IPS DF 4.7 (cell line): ENCODE measurements at regions not wholly inside any gene's neighbourhood (a gene's known extent, or its start where the extent isn't known, plus 50 kb on each side); places are given as distances from the start of the nearest gene placed in this dataset.
A peak's percentile ranks its signal among the peaks of the same experiment; 100 is the strongest.

Experiments used
- DNase-seq: peaks from one replicate; pipeline ENCODE4 v3.0.0-alpha.2; 2013; ENCODE audit warnings: low spot score; ENCODE audit errors: extremely low read depth

DNA sequence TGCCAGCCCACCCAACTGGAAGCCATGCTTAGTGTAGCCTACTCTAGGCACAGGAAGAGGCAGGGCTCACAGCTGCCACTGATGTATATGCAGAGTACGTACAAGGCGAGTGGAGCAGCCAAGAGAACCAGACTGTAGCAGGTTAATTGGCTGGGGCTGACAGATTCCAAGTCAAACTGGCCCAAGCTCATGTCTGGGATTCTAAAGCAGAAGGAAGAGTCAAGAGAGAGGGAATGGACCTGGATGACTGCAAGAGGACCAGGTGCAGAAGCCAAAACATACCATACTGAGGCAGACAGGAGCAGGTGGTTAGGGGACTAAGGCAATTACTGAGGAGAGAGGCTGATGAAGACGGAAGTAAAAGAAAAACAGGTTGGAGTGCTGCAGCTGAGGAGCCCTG, 51.3 kb upstream of the LRRN2 start:
- no peak for DNase-seq

DNA sequence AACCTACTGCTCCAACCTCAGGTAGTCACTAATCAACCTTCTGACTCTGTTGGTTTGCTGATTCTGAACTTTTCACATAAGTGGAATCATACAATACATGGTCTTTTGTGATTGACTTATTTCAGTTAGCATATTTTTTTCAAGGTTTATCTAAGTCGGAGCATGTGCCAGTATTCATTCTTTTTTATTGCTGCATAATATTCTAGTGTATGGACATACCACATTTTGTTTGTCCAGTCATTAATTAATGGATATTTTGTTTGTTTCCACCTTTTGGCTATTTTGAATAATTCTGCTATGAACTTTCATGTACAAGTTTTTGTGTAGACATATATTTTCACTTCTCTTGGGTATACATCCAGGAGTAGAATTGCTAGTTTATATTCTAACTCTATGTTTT, 53.0 kb upstream of the LRRN2 start:
- DNase-seq: no peak

DNA sequence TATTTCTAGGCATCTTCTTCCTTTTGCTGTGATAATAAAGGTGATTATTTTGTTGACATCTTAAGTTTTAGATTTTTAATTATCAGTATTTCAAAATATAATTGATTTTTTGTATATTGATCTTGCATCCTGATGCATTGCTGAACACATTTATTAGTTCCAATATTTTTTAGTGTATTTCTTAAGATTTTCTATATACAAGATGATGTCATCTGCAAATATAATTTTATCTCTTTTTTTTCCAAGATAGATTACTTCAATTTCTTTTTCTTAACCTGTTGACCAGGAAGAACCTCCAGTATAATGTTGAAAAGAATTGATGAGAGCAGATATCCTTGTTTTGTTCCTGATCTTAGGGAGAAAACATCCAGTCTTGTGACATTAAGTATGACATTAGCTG, 54.8 kb upstream of the LRRN2 start:
- DNase-seq: no peak

DNA sequence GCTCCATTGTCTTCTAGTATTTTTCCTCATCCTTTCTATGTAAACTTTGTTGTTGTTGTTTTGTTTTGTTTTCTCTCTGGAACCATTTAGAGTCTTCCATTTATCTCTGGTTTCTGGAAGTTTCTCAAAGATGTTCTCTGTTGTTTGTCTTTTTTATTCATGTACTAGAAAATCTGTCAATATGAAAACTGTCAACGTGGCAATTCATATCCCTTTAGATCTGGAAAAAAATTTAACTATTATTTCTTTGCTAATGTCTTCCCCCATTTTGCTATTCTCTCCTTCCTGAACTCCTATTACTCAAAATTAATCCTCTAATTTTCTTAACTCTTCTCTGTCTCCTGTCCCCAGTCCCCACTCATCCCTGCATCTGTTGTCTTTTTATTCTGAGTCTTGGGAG, 55.9 kb upstream of the LRRN2 start:
- DNase-seq: no peak

DNA sequence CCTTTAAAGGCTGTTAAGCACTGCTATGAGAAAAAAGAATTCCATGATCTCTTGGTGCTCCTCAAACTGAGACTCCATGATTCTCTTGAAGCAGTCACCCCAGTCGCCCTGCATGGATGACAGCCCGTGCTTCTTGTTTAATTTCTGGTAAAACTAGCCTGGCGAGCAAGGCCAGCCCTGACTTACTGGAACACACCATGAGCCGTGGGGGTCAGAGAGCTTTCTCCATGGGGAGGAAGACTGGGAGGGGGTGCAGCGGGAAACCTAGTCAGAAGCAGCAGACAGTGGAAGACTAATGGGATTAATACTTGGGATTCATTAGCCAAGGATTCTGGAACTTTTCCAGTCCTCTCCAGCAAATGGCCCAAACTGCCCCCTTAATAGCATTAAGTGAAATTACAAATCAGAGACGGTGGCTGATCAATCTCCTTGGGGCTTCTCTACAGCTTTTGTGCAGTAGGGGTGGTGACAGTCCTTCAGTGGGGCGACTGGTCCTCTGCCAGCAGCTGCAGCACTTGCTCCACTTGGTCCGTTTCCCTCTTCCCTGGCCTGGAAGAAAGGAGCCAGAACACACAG, 57.2 kb upstream of the LRRN2 start:
- no peak for DNase-seq

DNA sequence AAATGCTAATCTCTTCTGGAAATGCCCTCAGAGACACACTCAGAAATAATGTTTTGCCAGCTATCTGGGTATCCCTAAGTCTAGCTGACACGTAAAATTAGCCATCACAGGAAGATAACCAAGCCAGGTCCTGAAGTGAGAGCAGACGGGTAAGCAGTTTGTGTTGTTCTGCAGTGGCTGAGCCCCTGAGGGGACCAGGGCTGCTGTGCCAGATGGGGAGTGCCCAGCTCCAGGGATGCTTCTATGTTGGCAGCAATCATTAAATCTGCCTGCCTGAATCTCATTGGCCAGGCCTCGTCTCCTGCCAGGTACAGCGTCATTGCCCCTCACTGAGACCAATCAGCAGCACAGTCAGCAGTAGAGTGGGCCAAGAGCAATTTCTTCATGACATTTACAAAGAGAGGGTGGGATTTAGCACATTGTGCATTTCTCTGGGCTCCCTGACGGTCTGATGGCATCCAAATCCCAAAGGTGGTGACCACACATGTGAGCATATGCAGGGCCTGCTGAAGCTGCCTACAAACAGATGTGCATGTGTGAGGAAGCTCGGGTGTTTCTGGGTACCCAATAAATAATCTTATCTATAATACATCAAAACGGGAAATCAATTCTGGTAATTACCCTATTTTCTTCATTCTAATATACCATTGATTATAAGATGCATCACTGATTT, 58.7 kb upstream of the LRRN2 start:
- DNase-seq: no peak

DNA sequence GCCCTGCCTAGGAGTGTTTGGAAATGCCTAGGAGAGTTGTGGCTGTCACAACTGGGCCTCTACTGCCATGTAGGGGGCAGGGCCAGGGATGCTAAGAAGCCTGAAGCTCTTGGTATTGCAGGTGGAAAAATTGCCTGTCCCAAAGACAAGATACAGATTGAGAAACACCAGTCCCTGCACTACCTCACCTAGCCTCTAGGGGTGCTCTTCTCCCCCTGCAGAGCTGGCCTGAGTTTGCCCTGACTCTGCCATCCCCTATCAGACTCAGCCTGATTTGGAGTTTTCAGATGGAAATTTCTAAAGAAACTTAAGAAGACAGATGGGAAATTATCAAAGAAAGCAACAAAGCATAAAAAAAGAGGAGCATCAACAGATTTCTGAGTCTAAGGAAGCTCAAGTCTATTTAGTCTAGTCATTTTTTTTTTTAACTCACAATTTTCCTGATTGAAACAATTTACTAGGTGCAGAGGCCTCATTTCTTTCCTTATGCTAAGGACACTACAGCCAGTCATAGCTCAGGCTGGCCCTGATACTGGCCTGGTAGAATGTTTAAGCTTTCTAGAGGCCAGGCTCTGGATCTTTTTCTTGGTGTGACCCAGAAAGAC, 61.4 kb upstream of the LRRN2 start:
- peak; percentile 60 for DNase-seq

DNA sequence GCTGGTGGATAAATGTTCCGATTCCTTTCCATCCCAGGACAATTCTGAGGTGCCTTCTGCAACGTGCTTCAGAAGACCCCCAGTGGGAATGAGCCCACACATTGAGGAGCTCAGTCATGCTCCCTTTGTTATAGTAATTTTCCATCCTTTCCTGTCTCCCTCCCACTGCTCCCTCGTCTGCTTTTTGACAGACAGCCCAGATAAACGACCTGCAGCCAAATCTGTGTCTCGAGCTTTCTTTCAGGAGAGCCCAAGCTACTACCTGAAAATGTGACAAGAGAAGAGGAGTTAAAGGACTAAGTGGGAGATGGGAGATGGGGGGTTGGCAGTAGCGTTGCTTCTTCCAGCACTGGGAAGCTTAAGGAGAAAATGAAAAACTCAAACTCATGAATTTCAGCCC, 65.9 kb upstream of the LRRN2 start:
- no peak for DNase-seq

DNA sequence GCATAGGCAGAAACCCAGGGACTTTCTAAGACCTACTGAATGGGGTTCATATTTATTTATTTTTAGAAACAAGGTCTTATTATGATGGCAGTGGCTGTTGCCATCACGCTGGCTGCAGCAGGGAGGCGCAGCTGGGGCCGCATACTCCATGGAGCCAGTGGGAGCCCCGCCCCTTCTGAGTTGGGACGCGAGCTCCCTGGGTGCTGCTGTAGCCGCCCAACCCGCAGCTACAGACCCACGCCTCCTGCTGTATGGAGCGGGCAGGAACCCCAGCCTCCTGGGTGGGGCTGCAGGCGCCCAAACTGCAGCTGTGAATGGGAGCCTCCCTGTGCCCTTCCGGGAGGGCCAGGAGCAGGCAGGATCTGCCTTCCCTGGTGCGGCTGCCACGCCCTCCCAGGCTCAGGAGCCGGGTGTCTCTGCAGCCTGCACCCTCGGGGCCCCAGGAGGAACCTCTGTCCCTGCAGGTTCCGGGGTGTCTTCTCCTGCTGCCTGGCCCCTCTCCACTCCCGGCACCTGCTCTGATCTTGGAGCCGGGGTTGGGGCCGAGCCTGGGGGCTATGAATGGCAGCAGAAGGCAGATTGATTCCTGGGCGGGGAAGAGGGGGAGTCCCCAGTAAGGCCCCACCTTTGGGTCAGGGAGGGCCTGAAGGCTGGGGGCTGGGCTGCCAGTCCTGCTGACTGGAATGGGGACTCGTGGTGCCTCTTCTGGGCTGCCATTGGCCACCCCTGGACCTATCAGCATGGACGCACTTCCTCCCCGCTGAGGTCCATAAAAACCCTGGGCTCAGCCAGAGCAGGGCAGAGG, 66.5 kb upstream of the LRRN2 start:
- DNase-seq: no peak

DNA sequence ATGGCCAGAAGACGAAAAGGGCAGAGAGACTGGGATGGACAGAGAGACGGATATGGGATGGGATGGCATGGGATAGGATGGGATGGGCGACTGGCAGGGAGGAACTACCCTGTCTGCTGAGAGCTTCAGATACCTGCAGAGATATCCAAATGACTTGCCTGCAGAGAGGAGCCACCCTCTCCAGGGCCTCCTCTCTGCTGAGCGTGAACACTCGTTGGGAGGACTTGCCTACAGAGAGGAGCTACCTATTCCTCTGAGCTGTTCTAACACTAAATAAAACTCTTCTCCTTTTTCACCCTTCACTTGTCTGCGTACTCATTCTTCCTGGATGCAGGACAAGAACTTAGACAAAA, 67.1 kb upstream of the LRRN2 start:
- no peak for DNase-seq

DNA sequence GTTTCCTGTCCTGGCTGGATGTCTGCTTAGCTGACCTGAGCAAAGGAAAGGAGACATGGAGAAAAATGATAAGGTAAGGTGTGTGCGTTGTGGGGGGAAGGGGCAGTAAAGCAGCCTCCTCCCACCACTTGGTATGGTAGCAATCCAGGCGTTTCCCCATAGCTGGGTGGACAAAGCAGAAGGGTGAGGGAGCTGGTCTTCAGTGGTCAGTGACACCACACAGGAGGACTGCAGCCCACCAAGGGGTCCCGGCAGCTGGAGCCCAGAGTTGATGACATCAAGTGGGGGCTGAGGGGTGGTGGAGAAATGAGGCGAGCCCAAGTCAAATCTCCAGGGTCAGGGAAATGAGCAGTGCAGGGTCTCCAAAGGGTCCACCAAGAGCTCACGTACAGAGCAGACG, 69.3 kb upstream of the LRRN2 start:
- DNase-seq: no peak

DNA sequence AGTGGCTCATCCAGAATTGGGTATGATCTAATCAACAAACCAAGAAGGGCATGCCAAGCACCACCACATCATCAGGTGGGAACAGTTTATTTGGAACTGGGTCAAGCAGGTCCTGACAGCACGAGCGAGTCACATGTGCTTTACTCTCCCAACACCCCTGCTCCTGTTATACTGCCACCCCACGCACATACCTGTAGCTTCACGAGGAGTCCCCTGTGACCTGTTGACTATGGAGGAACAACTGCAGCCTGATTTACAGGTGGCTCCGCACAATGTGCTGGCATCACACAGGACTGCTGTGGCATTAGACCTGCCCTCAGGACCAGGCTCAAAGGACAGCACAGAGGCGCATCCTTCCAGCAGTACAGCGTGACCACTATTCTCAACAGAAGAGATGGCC, 70.8 kb upstream of the LRRN2 start:
- no peak for DNase-seq

DNA sequence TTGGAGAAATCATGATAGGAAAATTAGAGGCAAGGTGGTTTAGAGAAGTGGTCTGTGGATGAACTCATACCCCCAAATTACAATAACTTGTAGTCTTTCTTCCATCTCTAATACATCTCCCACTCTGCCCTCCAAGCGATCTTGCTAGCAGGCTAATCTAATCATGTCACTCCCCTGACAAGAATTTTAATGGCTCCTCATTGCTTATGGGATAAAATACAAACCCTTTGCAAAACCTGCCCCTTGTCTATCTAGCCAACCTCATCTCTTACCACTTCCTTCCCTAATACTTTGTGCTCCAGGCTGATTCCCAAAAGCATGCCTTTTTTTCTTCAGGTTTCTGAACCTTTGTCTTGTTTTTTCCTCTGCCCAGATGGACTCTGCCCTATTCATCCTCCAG, 71.3 kb upstream of the LRRN2 start:
- DNase-seq: no peak

DNA sequence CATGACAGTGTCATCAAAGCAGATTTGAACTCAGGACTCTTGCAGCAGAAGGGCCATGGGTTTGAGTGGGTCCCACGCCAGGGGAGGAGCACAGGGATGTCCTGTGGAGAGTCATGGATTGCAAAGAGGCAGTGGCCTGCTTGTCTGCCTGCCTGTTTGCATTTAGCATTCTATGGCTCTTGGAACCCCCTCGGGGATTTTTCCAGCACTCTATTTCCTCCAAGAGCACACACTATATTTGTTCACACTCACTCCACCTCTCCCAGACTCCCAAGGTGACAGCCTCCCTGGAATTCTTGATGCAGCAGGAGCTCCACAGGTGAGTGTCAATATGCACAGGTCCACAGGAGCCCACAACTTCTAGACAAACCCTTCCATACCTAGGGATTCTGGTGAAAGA, 73.1 kb upstream of the LRRN2 start:
- no peak for DNase-seq

DNA sequence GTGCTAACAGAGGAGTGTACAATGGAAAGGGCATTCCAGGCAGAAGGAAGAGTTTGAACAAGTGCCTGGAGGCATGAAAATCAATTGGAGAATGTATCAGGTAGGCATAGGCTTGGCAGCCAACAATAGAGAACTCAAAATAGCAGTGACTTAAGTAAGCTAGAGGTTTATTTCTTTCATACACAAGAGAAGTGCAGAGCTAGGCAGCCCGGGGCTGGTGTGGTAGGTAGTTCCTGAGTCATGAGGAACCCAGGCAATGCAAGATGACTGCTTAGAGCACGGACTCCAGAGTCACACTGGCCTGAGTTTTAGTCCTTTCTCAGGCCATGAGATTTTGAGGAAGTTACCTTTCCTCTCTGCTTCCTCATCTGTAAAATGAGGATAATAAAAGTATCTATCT, 74.8 kb upstream of the LRRN2 start:
- no peak for DNase-seq

DNA sequence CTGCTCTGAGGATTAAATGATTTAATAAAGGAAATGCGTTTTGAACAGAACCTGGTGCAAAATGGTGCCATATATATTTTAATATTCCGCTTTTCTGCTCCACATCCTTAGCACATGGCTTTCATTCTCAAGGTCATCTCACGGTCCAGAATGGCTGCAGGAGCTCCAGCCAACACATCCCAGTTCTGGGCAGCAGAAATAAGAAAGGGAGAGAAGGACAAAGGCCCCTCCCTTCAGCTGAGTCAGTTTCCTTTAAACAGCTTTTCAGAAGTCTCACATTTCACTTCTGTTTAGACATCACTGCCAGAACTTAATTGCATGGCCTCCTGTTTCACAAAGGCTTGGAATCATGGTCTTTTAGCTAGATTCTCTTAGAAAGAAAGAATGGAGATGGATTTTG, 75.2 kb upstream of the LRRN2 start:
- DNase-seq: no peak

DNA sequence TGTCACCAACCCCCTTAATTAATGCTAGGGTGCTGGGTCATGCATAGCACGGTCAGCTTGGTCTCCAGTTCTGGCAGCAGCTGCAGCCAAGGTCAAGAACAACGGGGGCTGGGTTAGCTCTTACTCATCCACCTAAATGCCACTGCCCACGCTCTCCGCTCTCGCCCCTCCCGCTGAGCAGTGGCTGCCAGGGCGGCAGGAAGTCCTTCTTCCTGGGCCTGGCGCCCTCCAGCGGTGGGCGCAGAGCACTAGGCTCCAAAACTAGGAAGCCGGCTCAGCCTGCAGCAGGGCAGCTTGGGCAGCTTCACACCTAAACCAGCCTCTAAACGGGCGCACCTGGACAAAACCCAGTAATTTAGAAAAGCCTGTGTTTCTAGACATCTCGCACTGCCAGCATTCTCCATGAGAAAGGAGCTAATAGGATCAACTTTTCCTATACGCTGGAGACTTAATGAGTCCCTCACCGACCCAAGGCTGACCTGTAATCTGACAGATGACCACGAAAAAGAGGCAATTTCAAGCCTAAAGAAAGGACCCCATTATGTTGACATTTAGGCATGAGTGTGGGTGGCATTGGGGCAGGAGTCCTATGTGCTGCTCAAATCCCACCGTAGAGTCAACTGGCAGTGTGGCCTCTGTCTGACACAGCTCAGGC, 78.4 kb upstream of the LRRN2 start:
- peak; percentile 36 for DNase-seq

DNA sequence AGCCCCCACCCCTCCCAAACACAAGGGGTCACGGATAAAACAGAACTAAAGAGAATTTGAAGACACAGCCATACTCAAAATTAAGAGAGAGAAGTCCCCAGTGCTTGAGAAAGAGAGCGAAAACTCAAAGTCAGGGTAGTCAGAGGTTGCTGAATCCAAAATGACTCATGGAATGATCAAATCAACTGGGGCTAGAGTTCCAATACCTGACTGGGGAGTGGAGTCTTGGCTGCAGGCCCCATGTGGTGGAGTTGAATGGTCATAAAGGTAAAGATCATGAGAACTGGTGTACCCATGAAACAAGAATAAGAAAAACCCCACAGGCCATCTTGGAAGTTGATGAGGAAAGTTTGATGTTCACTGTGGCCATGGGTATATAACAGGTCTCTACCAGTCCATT, 84.5 kb upstream of the LRRN2 start:
- no peak for DNase-seq

DNA sequence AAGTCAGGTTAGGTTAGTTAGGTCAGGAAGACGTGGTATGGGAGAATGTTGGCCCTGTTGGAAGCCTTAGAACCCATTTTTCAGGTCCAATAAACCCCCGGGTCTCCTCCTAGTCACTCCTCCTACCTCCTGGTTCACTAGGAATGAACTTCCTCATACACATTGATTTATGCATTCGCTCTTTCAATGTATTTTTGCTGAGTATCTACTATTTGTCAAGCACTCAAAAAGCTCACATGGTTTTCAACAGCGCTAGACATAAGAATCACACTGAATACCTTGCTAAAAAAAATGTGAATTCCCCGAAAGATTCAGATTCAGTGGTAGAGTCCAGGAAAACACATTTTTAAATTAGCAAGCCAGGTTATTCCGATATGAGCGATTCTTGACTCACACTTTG, 85.8 kb upstream of the LRRN2 start:
- DNase-seq: no peak

DNA sequence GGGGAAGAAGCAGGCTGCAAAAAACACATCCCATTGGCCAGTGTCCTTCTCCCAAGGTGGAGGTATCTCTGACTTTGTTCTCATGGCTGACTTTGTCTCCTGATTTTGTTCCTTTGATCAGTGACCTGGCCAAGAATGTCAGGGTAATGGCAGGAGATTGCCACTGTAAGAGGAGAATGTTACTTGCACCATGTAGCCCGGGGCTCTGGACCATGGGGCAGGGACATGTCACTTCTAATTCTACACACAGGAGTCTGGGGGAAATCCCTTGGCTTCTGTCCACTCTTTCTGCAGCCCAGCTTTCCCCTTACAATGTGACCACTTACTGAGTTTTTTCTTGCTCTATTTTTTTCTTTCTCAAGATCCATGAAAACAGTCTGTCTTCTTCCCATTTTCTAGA, 87.7 kb upstream of the LRRN2 start:
- no peak for DNase-seq

DNA sequence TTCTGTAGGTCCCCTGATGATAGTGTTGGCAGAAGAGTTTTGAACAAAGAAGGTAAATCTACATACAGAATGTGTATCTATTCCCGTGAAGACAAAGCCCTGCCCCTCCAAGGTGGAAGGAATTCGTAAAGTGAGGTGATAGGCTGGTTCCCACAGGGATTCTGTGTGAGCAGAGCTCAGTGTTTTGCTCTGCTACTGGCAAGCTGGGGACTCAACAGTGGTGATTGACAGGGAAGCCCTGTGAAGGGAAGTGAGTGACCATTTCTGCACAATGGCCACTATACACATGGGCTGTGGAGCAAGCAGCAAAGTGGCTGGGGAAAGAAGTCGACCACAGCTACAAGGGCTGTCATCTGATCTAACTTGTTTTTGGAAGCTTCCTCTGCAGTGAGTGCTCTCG, 90.0 kb upstream of the LRRN2 start:
- no peak for DNase-seq

DNA sequence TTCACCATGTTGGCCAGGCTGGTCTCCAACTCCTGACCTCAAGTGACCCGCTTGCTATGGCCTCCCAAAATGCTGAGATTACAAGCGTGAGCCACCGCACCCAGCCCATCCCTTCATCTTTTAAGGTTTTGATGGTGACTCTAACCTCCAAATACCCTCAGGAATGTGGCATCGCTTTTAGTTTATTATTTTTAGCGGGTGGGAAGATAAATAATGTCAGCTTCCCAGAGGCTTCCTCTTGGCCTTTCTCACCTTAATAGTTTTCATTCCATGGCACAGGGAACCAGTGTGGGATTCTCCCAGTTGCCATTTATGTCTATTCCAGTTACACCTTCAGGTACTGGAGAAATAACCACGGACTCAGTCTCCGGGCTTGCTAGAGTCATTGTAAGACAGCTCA, 92.1 kb upstream of the LRRN2 start:
- no peak for DNase-seq
